ENCODE measurements at regions not wholly inside any gene's neighbourhood (a gene's known extent, or its start where the extent isn't known, plus 50 kb on each side); places are given as distances from the start of the nearest gene placed in this dataset.
A peak's percentile ranks its signal among the peaks of the same experiment; 100 is the strongest.

DNA sequence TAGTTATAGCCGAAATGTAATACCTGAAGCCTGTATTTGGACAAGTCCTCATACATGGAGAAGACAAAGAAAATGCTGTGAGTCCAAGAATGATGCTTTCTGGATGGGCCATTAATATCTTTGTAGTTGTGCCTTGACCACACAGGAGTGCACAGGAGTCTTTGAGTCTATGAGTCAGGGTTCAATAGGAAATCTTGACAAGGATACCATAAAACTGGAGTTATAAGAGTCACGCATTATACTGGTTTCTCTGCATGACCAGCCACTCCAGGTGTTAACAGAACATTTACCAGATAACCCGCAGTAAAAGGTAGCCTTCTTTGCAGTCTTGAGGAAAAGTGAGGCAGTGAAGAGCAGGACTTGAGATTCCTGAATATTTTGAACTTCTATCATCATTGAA lies 464.6 kb upstream of the PKN2 start:
- DNase-seq (ENCODE audit: low spot score) = no peak

DNA sequence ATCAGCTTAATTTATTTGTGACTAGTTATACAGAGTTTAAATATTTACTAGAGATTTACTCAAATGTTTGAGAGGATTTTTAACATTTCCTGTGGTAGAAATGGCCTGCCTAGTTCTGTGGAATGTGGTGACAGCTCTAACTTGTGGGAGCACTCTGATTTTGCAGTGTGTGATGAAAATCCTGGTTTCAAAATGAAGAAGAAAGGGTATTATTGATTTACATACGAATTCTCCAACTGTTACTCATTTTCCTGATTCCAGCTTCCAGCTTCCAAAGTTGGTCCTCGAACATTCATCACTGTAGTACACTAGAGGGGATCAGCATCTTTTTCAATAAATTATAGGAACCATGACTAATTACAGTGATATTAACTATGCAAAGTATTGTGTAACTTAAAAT lies 462.7 kb upstream of the PKN2 start:
- no peak for DNase-seq (ENCODE audit: low spot score)

DNA sequence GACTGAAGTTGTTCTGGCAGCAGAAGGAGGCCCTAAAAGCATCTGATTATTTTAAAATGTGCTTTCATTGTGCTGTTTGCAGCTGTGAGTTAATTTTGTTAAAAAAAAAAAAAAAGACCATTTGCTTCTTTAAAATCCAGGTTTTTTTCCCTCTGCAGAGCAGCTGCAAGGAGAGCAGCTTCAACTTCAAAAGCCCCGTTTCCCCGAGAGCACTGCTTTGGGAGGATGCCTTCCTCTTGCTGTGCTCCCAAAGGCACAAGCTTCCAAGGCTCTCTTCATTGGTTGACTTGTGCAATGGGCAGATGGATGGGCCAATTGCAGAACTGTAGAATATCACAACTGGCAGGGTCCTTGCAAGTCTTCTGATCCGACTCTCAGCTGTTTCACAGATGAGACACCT lies 459.2 kb upstream of the PKN2 start:
- no peak for DNase-seq (ENCODE audit: low spot score)

DNA sequence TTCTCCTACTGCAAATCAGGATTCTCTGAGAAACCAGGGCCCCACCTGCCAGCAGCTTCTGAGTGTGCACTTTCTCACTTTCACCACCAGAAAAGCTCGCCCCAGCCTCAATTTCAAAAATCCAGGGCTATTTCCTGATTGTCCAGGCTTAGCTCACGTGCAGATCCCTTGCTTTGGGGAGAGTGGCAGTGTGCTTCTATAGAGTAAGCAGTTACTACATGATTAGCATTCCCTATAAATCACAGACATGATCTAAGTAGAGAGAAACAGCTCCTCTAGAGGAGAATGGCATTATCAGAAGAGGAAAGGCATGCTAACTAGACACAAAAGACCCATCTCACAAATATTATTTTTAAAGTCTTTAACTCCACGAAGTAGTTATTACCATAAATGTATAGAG lies 456.0 kb upstream of the PKN2 start:
- DNase-seq (ENCODE audit: low spot score) = no peak

DNA sequence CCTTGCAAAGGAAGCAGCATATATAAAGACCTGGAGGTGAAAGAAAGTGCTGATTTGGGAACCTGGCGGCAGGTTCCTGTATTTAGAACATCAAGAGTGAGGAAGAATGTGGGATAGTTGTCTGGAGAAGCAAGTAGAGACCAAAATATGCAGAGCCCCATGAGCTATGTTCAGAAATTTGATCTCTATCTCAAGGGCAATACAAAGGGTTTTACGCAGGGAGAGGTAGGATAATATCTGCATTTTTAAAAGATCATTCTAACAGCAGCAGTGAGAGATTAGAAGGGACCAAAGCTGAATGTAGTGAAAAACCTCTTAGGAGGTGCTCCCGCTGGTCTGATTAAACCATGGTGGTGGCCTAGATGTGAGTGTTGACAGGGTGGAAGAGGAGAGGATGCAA lies 453.9 kb upstream of the PKN2 start:
- no peak for DNase-seq (ENCODE audit: low spot score)

DNA sequence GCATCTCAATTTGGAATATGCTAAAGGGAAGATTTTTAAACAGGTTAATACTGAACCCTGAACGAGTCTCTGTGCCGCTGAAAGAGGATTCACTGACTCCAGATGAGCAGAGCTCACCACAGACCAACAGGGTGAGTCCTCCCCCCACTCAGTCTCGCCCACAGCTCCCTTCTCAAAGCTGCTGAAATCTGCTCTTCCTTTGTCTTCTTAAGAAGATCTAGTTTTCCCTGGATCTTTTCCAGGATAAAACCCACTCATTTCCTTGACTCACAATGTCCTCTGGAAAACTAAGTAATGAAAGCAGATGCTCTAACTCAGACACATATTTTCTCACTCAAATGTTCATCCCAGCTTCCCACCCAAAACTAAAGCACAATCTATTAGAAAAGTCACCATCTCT lies 447.0 kb upstream of the PKN2 start:
- DNase-seq (ENCODE audit: low spot score) = no peak

DNA sequence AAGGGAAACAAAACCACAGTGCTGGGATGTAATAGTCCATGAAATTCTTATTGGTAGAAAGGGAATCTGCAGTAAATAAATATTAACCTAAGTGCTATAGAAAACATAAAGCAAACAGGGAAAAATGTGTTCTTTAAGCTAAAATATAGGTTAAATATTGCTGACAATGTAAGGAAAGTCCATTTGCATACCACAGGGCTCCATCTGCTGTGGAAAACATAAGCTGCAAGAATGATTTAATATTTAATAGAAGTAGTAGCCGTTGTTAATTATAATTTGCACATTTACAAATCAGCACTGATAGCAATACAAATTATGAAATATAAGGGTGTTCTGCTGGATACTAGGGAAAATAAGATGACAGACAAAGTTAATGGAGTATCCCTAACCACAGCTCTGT lies 444.9 kb upstream of the PKN2 start:
- no peak for DNase-seq (ENCODE audit: low spot score)

DNA sequence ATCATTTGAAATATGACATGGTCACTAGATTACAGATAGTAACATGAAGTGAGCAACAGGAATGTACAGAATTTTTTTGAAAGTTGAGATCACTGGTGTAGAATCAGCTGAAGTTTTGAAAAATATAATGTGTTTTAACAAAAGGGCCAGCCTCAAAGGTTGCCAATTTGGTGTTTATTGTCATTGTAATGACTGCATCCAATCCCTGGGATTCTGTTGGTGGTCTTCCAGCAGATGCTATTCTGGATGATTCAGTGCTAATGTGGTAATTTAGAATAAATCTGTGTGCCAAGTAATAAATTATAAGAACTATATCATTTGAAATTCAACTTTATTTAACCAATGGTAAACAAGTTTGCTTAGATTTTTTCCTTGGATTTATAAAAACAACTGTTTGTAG lies 436.4 kb upstream of the PKN2 start:
- no peak for DNase-seq (ENCODE audit: low spot score)

DNA sequence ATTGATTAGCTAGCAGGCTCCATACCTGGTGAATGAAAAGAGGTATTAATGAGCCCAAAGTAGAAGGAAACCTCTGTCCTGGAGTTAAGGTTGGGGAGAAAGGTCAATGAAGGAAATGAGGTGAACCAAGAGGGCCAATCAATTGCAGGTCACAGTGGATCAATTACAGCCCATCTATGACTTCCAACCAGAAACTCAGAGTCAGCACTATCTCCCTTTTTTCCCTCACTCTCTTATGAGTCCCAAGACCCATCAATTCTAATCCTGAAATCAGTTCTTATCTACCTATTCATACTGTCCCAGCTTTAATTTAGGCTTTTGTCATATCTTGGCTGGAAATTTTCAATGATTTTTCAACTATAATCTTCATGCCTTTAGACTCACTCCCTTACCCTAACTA lies 433.2 kb upstream of the PKN2 start:
- DNase-seq (ENCODE audit: low spot score) = no peak

DNA sequence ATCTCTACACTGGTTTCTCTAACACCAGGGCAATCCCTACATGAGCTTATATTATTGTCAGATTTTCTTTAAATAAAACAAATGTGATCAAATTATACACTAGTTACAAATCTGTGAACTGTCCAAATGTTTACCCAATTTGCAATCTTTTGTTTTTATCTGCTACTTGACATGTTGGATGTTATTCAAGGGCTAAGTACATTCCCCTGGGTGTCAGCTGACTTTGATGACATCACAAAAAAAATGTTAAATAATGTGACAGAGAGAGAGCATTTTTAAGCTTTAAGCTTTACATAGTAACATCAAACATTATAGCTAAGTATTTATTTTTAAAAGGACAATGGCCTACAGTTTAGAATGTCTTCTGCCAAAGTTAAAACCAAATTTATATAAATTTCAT lies 431.3 kb upstream of the PKN2 start:
- DNase-seq (ENCODE audit: low spot score) = no peak

DNA sequence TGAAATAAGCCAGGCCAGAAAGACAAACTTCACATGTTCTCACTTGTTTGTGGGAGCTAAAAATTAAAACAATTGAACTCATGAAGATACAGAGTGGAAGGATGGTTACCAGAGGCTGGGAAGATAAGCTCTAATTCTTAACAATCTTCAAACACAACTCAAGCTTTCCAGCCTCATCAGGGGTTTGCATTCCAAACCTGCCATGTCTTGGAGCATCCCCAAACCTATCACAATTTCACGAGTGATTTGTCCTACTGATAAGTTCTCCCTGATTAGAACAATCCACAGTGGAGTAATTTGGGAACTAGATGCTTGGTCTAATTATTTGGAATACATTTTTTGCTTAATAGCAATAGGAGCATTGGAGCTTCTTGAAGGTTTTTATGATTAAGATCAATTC lies 418.5 kb upstream of the PKN2 start:
- no peak for DNase-seq (ENCODE audit: low spot score)

DNA sequence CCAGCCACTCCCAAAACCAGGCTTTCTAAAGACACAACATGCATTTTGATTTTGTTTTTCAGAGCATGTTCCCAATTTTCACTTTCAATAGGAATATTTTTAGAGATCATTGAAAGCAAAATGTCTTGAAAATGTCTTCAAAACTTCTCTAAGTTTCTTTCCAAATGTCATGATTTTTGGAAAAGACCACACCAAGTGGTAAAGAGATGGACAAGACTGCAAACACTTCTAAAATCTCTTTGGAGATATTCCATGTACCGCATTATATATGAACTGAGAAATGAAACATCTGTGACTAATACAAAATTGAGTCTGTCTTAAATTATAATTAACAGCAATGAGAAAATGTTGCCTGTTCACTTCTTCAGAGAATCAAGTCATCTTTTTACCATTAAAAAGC lies 418.0 kb upstream of the PKN2 start:
- DNase-seq (ENCODE audit: low spot score) = no peak

DNA sequence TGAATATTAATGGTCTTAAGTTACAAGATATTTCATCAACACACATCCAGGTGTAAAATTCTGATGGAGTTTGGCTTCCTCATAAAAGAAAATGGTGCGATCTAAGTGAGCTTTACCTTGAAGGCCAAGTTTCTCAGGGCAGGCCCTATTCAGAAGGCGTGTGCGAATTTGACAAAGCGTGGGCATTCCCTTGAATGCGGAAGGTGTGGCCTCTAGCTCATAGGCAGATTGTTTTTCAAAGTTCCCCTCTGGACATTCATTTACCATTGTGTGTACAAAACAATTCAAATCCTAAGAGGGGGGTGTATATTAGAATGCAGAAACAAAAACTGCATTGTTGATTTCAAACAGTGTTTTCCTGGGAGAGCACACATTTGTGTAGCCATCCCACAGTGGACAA lies 411.9 kb upstream of the PKN2 start:
- no peak for DNase-seq (ENCODE audit: low spot score)

DNA sequence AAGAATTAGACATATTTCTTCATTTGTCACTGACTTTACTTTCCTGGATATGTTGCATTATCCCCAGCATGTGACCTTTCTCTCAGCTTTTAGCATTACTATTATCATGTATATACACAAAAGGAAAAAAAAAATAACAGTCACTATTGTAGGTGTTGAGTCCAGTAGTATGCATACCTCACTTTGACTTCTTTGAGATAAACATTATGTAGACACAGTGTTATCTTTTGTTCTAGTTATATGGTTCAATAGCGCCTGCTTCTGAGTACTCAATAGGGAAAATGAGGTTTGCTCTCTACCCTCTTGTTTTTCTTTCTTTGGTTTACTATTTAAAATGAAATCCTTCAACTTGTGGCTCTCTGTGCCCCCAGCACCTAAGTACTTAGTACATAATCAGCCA lies 409.6 kb upstream of the PKN2 start:
- no peak for DNase-seq (ENCODE audit: low spot score)

DNA sequence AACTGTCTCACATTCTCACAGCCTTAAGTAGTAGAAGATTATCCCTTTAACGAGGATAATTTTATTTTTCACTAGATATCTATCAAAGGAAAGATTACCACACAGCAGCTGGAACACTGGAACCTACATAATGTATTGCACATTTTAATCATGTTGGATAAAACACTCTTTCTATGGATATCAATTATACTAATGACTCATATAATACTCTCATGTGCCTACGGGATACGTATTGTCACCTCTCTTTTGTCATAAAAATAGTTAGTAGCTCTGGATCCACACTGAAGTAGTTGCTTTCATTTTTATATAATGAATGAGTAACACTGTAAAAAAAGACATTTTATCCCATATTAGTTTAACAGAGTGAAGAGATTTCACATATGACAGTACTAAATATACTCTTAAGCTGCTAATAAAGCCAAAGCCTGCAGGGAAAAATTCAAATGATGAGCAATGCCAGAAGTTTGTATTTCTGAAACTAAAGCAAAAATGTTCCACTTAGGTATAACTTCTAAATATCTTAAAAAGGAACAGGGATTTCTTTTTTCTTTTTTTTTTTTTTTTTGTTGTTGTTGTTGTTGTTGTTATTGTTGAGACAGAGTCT lies 408.7 kb upstream of the PKN2 start:
- DNase-seq (ENCODE audit: low spot score) = no peak

DNA sequence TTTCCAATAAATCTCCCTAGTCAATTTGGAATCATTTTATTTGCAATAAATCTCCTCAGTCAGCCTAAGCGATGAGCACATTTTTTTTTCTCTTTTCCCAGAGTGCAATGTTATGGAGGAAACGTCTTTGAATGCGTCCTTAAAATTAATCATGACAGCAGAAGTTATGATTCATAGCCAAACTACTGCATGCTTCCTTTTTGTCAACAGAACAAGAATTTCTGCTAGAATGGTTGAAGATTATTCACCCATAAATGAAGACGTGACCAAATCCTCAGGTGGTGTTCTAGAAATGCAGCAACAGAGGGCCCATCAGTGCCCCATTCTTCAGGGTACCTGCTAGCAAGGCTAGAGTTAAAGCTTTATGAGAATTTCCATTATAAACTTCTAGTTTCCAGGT lies 407.9 kb upstream of the PKN2 start:
- no peak for DNase-seq (ENCODE audit: low spot score)

DNA sequence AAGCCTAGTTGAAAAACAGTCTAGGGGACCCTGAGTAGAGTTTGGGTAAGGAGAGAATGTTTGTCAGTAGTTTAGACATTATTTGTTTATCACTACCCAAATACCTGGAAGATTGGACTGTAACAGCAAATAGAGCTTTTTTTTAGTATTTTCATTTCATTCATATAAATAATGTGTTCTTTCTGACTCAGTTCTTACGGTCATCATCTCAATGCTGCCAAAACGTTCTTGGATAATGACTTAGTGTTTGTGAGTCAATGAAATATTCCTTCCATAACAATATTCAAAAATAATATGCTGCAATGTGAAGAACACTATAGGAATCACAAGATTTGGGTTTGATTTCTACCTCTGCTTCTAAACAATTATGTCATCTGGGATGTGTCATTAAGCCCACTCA lies 400.0 kb upstream of the PKN2 start:
- DNase-seq (ENCODE audit: low spot score) = no peak

DNA sequence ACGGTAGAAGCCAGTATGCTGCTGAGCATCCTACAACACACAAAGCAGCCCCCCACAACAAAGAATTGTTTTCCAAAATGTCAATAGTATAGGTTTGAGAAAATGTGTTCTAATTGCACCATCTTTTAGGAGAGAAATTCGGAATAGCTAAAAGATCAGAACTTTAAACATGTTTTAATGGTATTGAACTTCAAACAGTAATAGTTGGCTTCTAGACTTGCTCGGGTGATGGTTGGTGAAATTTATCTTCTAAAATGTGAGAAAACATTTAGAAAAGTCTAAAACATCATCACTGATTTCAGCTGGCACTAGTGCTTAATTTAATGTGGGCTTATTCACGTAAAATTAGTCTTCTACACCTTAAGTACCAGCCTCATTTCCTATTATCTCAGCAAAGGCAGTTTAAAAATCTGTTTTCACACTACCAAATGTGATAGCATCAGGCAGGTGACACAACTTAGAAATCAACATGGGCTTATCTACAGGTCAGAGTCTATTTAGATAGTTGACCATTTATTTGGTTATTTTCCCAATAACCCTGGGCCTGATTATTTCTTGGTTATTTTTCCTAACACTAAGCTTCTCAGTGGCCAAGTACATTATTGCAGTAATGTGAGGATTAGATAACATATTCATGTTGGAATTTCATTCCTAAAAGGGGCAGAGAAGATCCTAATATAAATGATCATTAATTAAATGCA lies 399.3 kb upstream of the PKN2 start:
- no peak for DNase-seq (ENCODE audit: low spot score)

DNA sequence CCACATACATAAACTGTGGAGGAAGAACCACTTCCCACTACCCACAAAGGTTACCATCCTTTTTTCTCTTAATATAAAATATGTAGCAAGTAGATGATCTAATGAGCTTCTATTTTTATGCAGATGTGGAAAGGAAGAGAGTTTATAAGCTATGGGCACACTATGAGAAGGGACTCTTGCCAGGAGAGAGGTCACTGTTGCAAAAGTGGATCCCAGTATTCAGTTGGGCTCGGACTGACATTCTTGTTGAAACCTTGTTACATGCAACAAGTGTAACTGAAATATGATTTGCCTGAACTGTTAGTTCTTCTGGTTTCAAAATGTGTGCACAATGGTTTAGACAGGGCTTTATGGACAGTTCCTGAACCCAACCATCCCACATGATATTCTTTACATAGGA lies 397.4 kb upstream of the PKN2 start:
- DNase-seq (ENCODE audit: low spot score) = no peak

DNA sequence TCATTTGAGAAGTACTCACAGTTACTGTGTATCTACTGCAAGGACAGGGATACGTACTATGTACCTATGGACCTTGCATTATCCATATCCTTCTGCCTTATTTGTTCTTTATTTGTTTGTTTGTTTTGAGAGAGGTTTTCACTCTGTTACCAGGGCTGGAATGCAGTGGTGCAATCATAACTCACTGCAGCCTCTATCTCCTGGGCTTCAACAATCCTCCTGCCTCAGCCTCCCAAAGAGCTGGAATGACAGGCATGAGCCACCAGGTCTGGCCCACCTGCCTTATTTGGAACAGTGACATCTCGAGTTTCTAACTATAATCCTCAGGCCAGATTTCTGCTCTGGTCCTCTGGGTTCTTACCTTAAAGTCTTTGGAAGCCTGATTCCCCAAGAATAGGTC lies 395.5 kb upstream of the PKN2 start:
- no peak for DNase-seq (ENCODE audit: low spot score)

DNA sequence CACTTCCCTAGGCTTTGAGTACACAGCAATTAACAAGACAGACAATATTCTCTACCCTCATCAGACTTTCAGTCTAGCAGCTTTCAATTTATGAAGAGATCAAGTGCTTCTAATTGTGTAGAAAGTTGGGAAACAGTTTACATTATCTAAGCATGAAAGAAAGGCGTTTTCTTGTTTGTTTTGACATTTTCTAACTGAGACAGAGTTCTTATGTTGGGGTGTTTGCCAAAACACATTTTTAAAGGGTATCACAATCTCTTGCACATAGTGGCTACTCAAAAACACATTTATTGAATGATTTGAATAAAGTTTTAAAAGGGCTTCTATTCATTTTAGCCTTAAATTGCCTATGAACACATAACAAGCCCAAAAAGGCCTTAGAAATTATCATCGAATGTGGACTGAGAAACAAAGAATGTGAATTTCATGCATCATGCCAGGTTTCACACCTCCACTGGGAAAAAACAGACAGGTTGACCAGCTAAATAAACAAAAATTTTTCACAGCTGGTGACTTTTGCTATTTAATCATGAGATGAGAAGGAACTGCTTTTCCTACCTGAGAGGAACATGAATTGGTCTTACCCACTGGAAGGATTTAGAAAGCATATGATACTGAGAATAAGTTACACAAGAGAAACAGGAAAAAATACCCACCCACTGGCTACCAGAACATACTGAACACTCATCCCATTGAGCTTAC lies 394.5 kb upstream of the PKN2 start:
- DNase-seq (ENCODE audit: low spot score) = no peak

DNA sequence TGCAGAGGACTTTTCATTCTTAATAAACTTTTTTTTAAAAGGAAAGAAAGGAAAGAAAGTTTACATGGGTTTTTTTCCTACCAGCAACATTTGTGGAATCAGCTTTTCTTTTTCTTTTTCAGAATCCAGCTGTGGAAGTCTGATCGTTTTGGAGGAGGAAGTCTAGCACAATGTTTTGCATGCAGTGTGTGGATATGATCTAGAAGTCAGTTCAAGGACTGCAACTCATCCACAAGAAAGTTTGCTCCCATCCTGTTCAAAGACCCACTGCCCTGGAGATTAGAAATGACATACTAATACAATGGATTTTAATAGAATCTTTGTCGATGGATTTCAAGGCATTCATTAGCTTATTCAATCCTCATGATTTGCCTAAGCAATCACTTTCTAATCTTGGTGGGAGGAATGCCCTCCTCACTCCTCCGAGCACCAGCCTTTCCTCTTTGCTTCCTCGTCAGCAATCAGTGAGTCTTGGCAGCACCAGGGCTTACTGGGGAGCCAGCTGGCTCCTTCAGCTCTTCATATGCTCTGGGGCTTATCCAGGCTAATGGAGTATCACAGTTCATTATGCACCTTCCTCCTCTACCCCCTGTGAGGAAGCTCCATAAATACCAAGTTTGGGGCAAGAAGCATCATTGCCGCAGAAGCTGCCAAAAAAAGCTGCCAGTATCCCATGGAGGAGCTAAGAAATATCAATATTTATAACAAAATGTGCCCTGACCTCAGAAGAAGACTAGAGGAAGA lies 392.3 kb upstream of the PKN2 start:
- peak; percentile 2 for DNase-seq (ENCODE audit: low spot score)

DNA sequence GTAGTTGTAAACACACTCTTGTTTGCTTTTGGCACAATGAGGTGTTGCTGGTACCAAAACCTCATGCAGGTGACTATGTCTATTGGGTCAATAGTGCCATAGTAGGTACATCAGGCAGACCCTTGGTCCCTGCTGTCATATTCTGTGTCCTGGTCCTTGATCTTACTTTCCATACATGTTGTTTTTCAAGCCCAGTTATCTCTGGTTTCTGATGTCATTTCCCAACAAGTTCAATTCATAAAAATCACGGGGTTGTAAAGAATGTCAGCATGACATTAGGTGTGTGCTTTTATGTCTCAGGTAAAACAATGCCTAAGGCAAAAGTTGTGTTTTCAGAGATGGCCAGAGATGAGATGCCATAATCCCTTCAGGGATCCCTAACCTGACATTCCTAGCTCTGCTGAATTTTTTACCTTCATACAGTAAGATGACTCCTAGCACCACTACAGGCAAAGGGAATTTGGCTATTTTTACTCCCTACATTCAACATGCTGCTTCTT lies 390.3 kb upstream of the PKN2 start:
- DNase-seq (ENCODE audit: low spot score) = no peak
